ENCODE measurements at regions not wholly inside any gene's neighbourhood (a gene's known extent, or its start where the extent isn't known, plus 50 kb on each side); places are given as distances from the start of the nearest gene placed in this dataset.

DNA sequence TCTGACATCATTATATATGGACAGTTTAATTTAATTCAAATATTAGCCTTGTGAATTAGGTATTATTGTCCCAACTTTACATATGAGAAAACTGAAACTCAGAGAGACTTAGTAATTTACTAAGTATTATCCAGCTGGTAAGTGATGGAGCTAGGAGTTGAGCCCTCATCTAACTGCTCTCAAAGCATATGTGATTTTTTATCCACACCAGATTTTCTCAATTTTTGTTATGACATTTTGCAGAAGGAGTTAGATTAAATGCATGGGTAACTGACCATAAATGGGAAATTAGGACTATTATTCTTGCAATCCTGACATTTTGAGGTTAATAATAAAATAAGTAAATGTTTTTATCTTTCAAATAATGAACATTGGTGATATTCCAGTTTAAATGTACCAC lies 778.3 kb upstream of the SORCS1 start:
- Histone ChIP-seq H3K79me2 (ENCODE audit: insufficient read depth, low read length) (no peaks in the 10 kb centered on the region), H3K27ac (ENCODE audit: low read depth, low read length) (no peak overlapping the region), H3K27me3 (ENCODE audit: insufficient read depth, low read length) (no peaks in the 10 kb centered on the region), H4K20me1 (ENCODE audit: insufficient read depth) (no peaks in the 10 kb centered on the region), H3K4me3 (replicated peaks in 1 of 2; ENCODE audit: low read depth in 1 of 2, low read length in 2 of 2) (no peak overlapping the region), H3K4me1 (ENCODE audit: control insufficient read depth in 1 of 2, insufficient read depth in 2 of 2, low read length in 2 of 2) (no peaks in the 10 kb centered on the region), H3K4me2 (ENCODE audit: low read length) (no peak overlapping the region), H3K9me3 (ENCODE audit: control insufficient read depth in 1 of 2, insufficient read depth in 1 of 2, low read depth in 1 of 2, low read length in 2 of 2) (peaks cover 38 to 51% of the 10 kb centered on the region in 2 experiments; a peak in 2 of 4 replicates), H3K9me2 (ENCODE audit: insufficient read depth) (no peaks in the 10 kb centered on the region), H3K9ac (ENCODE audit: low read length) (no peak overlapping the region), H2AFZ (ENCODE audit: low read depth, low read length, poor library complexity, severe bottlenecking) (no peak overlapping the region), H3K36me3 (ENCODE audit: control insufficient read depth in 1 of 2, insufficient read depth in 2 of 2, low read length in 2 of 2) (no peaks in the 10 kb centered on the region)
- BruUV-seq (replicated peaks): no TSS peak
- intact Hi-C loops (cut with micrococcal nuclease): no loop called here
- POLR2A ChIA-PET: no interaction called here
- ATAC-seq (no peak), DNase-seq (ENCODE audit: low read depth, low spot score) (no peak)
- RAD21 ChIA-PET (ENCODE audit: low non-redundant PET in 1 of 2, low total read pairs in 2 of 2, uncharacterized antibody in 2 of 2, unreplicated experiment in 2 of 2): no interaction called here
- TF ChIP-seq EZH2 (IDR thresholded peaks at IDR 0.05): no peak
- no peak for TF ChIP-seq FOSL1 (IDR thresholded peaks at IDR 0.05; ENCODE audit: low read depth)
- TF ChIP-seq SP1 (IDR thresholded peaks at IDR 0.05; ENCODE audit: low read depth): no peak
- no peak for TF ChIP-seq SIN3A (IDR thresholded peaks at IDR 0.05; ENCODE audit: low read depth)
- TF ChIP-seq, protein P1, sequence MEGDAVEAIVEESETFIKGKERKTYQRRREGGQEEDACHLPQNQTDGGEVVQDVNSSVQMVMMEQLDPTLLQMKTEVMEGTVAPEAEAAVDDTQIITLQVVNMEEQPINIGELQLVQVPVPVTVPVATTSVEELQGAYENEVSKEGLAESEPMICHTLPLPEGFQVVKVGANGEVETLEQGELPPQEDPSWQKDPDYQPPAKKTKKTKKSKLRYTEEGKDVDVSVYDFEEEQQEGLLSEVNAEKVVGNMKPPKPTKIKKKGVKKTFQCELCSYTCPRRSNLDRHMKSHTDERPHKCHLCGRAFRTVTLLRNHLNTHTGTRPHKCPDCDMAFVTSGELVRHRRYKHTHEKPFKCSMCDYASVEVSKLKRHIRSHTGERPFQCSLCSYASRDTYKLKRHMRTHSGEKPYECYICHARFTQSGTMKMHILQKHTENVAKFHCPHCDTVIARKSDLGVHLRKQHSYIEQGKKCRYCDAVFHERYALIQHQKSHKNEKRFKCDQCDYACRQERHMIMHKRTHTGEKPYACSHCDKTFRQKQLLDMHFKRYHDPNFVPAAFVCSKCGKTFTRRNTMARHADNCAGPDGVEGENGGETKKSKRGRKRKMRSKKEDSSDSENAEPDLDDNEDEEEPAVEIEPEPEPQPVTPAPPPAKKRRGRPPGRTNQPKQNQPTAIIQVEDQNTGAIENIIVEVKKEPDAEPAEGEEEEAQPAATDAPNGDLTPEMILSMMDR (IDR thresholded peaks at IDR 0.05 in 2 of 3, conservative IDR thresholded peaks at IDR 0.05 in 1 of 3; ENCODE audit: borderline replicate concordance in 1 of 3, insufficient read depth in 1 of 3, low read depth in 2 of 3, low read length in 2 of 3): no peak
- TF ChIP-seq EZH2phosphoT487 (IDR thresholded peaks at IDR 0.05; ENCODE audit: borderline replicate concordance): no peak
- no peak for TF ChIP-seq POLR2A (IDR thresholded peaks at IDR 0.05; ENCODE audit: borderline replicate concordance, extremely low read depth, insufficient read depth, insufficient read length)
- TF ChIP-seq RAD21 (IDR thresholded peaks at IDR 0.05; ENCODE audit: low read depth): no peak
- CTCF ChIA-PET: no interaction called here

DNA sequence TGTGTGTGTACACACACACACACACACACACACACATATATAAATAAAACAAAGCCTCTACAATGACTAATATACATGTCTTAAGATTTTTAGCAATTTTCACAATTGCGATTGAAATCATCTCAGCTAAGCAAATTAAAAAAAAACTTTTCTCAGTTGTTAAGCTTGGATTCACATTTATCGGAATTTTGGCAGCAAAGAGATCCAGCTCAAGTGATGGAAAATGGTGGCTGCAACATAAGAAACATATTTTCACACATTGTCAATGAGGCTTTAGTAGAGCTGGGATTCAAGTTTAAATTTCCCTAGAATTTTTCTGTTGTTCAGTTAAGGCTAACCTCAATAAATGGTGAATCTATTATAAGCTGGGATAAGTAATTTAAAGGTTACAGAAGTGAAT lies 768.6 kb upstream of the SORCS1 start:
- intact Hi-C loops (cut with micrococcal nuclease): no loop called here
- POLR2A ChIA-PET: no interaction called here
- Histone ChIP-seq H4K20me1 (ENCODE audit: insufficient read depth) (no peaks in the 10 kb centered on the region), H3K79me2 (ENCODE audit: insufficient read depth, low read length) (no peaks in the 10 kb centered on the region), H3K9me3 (ENCODE audit: control insufficient read depth in 1 of 2, insufficient read depth in 1 of 2, low read depth in 1 of 2, low read length in 2 of 2) (peaks cover 22 to 37% of the 10 kb centered on the region in 2 experiments; a peak in 3 of 4 replicates), H3K9me2 (ENCODE audit: insufficient read depth) (no peaks in the 10 kb centered on the region), H3K4me2 (ENCODE audit: low read length) (no peak overlapping the region), H3K36me3 (ENCODE audit: control insufficient read depth in 1 of 2, insufficient read depth in 2 of 2, low read length in 2 of 2) (no peaks in the 10 kb centered on the region; a peak in 1 of 4 replicates), H3K4me1 (ENCODE audit: control insufficient read depth in 1 of 2, insufficient read depth in 2 of 2, low read length in 2 of 2) (no peaks in the 10 kb centered on the region), H3K9ac (ENCODE audit: low read length) (no peak overlapping the region), H3K27ac (ENCODE audit: low read depth, low read length) (no peak overlapping the region), H3K4me3 (replicated peaks in 1 of 2; ENCODE audit: low read depth in 1 of 2, low read length in 2 of 2) (no peak overlapping the region), H3K27me3 (ENCODE audit: insufficient read depth, low read length) (no peaks in the 10 kb centered on the region), H2AFZ (ENCODE audit: low read depth, low read length, poor library complexity, severe bottlenecking) (no peak overlapping the region)
- TF ChIP-seq SIN3A (IDR thresholded peaks at IDR 0.05; ENCODE audit: low read depth) (no peak), EZH2phosphoT487 (IDR thresholded peaks at IDR 0.05; ENCODE audit: borderline replicate concordance) (no peak), CEBPB (IDR thresholded peaks at IDR 0.05; ENCODE audit: low read depth) (no peak), ELF1 (IDR thresholded peaks at IDR 0.05; ENCODE audit: borderline replicate concordance, low read depth) (no peak), YY1 (IDR thresholded peaks at IDR 0.05; ENCODE audit: extremely low read depth, insufficient replicate concordance, low read depth, low read length) (no peak)
- BruUV-seq (replicated peaks): no TSS peak
- DNase-seq (ENCODE audit: low read depth, low spot score) (no peak), ATAC-seq (no peak)
- RAD21 ChIA-PET (ENCODE audit: low non-redundant PET in 1 of 2, low total read pairs in 2 of 2, uncharacterized antibody in 2 of 2, unreplicated experiment in 2 of 2): no interaction called here
- CTCF ChIA-PET: no interaction called here

Measured in HCT116 (cell line).